Uterus (tissue), 3 donors: ENCODE measurements at regions not wholly inside any gene's neighbourhood (a gene's known extent, or its start where the extent isn't known, plus 50 kb on each side); places are given as distances from the start of the nearest gene placed in this dataset.

ENCODE experiments used
- DNase-seq, 2 donors: peaks; one replicate each; pipeline ENCODE4 v3.0.0-alpha.2; 2019 to 2020
- H3K27ac ChIP-seq, 2 donors: fragments of 200-600 bp; sonication (generic); 1 replicate in 1 of 2; 2 replicates in 1 of 2; pipeline ENCODE4 v1.5.1; 2016 to 2018
- H3K27me3 ChIP-seq, 2 donors: fragments of 200-600 bp; sonication (generic); one replicate each; pipeline ENCODE4 v1.5.1; 2018 to 2019; ENCODE audit warnings: control low read depth in 1 of 2
- H3K36me3 ChIP-seq, 2 donors: fragments of 200-600 bp; sonication (generic); one replicate each; pipeline ENCODE4 v1.5.1; 2019; ENCODE audit warnings: control low read depth in 1 of 2
- H3K4me1 ChIP-seq, 2 donors: fragments of 200-600 bp; sonication (generic); one replicate each; pipeline ENCODE4 v1.5.1; 2018 to 2019; ENCODE audit warnings: control low read depth in 1 of 2
- H3K4me3 ChIP-seq, 2 donors: fragments of 200-600 bp; sonication (generic); 1 replicate in 1 of 2; 2 replicates in 1 of 2; pipeline ENCODE4 v1.5.1; 2018 to 2019; ENCODE audit warnings: mild to moderate bottlenecking in 1 of 2
- H3K9me3 ChIP-seq, 2 donors: fragments of 200-600 bp; sonication (generic); one replicate each; pipeline ENCODE4 v1.5.1; 2019; ENCODE audit warnings: control low read depth in 1 of 2
- POLR2A ChIP-seq, 2 donors: fragments of 450-650 bp; IDR thresholded peaks; one replicate each; pipeline ENCODE4 v1.6.1; 2016; ENCODE audit warnings: antibody characterized with exemption in 2 of 2, mild to moderate bottlenecking in 1 of 2, moderate library complexity in 1 of 2
- intact Hi-C: fragments of 100-400 bp; cut with DNase I; formaldehyde crosslinking; loops from one replicate; pipeline ENCODE4 v1.15.1; 2023; ENCODE audit warnings: low total_unique reads
- TF ChIP-seq, protein P1 (sequence below), 4 experiments: fragments of 200-600 bp in 2 of 4; fragments of 450-650 bp in 2 of 4; sonication (generic) in 2 of 4; IDR thresholded peaks; one replicate each; pipeline ENCODE4 v1.5.1; 2016 to 2019; ENCODE audit warnings: antibody characterized with exemption in 4 of 4, mild to moderate bottlenecking in 2 of 4, moderate library complexity in 1 of 4
- donor health status: DM: yes; HTN: yes; CAD: no.

DNA sequence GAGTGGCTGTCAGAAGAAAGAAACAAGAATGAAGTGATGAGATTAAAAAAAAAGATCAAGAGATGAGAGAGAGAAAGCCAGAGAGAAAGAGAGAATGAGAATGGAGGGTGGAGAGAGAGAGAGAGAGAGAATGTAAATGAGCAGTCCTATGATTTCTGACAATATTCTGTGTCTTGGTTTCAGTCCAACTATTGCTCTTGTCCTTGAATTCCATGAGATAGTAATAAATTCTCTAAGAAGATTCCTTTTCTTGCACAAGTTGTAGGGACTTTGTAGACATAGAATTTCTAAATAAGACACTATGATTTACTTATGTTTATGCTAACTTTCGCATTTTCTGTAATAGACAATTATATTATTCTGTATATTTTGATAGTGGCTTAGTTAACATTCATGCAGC, 149.6 kb upstream of the CTSO start:
- H3K36me3 ChIP-seq = no peaks in the 10 kb centered on the region
- no peak overlapping the region for H3K27ac ChIP-seq
- H3K4me1 ChIP-seq = no peaks in the 10 kb centered on the region
- no peak for TF ChIP-seq POLR2A (IDR thresholded peaks at IDR 0.05)
- H3K27me3 ChIP-seq = no peaks in the 10 kb centered on the region
- intact Hi-C loops = no loop called here
- DNase-seq = no peak
- H3K4me3 ChIP-seq = no peak overlapping the region
- no peaks in the 10 kb centered on the region for H3K9me3 ChIP-seq

DNA sequence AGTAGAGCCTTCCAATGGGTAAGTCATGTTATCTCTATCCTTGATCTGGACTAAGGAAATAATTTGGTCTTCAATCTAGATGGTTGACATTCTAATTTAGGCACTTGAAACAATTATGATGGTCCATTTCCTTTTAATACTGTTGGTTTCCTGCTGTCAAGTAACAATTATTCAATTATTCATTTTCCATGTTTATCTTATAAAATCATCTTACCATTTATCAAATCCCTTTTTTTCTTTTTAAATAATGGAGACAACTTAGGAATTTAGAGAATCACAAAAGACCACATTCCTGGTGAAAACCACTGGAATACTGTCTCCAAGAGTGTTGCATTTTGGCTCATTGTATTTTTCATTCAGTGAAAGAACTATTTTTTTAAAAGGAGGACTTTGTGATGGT, 148.7 kb upstream of the CTSO start:
- intact Hi-C loops = no loop called here

DNA sequence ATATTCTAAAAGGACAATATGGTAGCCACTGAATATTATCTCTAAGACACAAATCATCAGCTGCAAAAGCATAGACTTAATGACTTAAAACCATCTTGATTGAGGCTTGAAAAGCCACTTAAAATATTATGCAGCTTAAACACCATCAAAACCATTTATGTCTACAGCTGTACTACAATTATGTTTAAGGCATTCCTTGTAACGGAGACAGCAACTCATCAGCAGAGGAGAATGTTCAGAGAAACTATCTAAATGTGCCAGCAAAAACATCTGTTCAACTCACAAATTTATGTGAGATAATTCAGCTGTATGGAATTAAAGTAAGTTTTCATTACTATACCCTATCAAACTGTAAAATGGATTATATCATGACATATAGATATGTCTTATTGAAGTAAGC, 147.9 kb upstream of the CTSO start:
- H3K27ac ChIP-seq = no peak overlapping the region
- intact Hi-C loops = no loop called here
- H3K36me3 ChIP-seq = no peaks in the 10 kb centered on the region
- no peaks in the 10 kb centered on the region for H3K27me3 ChIP-seq
- no peak overlapping the region for H3K4me3 ChIP-seq
- TF ChIP-seq POLR2A (IDR thresholded peaks at IDR 0.05) = no peak
- TF ChIP-seq, protein P1, sequence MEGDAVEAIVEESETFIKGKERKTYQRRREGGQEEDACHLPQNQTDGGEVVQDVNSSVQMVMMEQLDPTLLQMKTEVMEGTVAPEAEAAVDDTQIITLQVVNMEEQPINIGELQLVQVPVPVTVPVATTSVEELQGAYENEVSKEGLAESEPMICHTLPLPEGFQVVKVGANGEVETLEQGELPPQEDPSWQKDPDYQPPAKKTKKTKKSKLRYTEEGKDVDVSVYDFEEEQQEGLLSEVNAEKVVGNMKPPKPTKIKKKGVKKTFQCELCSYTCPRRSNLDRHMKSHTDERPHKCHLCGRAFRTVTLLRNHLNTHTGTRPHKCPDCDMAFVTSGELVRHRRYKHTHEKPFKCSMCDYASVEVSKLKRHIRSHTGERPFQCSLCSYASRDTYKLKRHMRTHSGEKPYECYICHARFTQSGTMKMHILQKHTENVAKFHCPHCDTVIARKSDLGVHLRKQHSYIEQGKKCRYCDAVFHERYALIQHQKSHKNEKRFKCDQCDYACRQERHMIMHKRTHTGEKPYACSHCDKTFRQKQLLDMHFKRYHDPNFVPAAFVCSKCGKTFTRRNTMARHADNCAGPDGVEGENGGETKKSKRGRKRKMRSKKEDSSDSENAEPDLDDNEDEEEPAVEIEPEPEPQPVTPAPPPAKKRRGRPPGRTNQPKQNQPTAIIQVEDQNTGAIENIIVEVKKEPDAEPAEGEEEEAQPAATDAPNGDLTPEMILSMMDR (IDR thresholded peaks at IDR 0.05) = no peak
- H3K9me3 ChIP-seq = no peaks in the 10 kb centered on the region
- no peak for DNase-seq
- H3K4me1 ChIP-seq = no peaks in the 10 kb centered on the region

More for the DNA sequence above, 148.7 kb upstream of the CTSO start:
- Histone ChIP-seq H3K36me3 (no peaks in the 10 kb centered on the region), H3K4me1 (no peaks in the 10 kb centered on the region), H3K9me3 (no peaks in the 10 kb centered on the region), H3K4me3 (no peak overlapping the region), H3K27ac (no peak overlapping the region), H3K27me3 (no peaks in the 10 kb centered on the region)
- no peak for TF ChIP-seq POLR2A (IDR thresholded peaks at IDR 0.05)
- TF ChIP-seq, protein P1 (IDR thresholded peaks at IDR 0.05) = no peak
- no peak for DNase-seq

DNA sequence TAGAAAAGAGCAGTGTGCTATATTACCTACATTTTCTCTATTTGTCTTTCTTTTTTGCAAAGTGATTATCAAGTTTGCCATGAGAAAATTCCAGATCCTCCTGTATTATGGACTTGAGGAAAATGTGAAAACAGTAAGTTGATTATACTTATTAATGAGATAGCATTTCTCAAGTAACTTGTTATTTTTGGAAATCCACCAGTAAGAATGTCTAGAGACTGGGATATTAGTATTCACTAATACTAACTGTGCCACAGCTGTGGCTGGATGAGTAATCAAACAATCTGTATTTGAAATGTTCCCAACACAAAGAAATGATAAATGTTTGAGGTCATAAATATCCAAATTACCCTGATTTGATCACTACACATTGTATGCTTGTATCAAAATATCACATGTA, 147.0 kb upstream of the CTSO start:
- no peak for DNase-seq
- no peaks in the 10 kb centered on the region for H3K27me3 ChIP-seq
- no peaks in the 10 kb centered on the region for H3K36me3 ChIP-seq
- no peak overlapping the region for H3K4me3 ChIP-seq
- no peak for TF ChIP-seq POLR2A (IDR thresholded peaks at IDR 0.05)
- TF ChIP-seq, protein P1 (IDR thresholded peaks at IDR 0.05) = no peak
- intact Hi-C loops = no loop called here
- no peaks in the 10 kb centered on the region for H3K4me1 ChIP-seq
- H3K27ac ChIP-seq = no peak overlapping the region
- no peaks in the 10 kb centered on the region for H3K9me3 ChIP-seq

DNA sequence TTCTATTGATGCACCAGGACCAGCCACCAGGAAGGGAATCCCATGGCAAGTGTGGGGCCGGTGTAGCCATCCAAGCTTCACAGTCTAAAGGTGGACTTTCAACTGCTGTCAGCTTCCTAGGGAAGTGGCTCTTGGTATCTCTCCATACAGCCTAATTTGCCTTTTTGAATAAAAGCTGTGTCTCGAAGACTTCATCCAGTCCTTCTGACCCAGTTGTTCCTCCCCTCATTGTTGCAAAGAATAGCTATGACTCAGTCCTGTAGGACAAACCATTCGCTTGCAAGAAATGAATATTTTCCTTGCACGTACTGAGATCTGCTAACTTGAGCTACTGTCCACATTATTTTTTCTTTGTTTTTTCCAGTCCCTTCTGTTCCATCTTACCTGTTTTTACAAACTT, 145.1 kb upstream of the CTSO start:
- H3K4me3 ChIP-seq = no peak overlapping the region
- intact Hi-C loops = no loop called here
- no peaks in the 10 kb centered on the region for H3K9me3 ChIP-seq
- DNase-seq = no peak
- TF ChIP-seq, protein P1 (IDR thresholded peaks at IDR 0.05) = no peak
- H3K27me3 ChIP-seq = no peaks in the 10 kb centered on the region
- no peaks in the 10 kb centered on the region for H3K36me3 ChIP-seq
- no peaks in the 10 kb centered on the region for H3K4me1 ChIP-seq
- H3K27ac ChIP-seq = no peak overlapping the region

DNA sequence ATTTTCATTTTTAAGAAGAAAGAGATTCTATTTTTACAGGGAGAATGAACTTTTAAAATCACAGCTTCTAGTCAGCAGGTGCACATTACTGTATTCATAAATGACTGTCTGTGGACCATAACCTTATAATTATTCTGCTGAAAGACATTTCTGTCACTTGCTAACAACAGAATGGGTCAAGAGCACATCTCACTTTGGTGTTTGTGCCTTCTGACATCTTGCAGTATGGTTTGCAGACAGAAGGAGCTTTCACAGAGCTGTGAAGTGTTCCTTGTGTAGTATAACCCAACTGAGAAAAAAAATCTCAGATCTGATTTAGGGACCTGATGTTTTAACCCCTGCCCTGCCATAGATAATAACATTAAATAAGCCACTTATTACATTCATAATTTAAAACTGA, 131.4 kb upstream of the CTSO start:
- Histone ChIP-seq H3K27ac (no peak overlapping the region), H3K27me3 (no peaks in the 10 kb centered on the region), H3K36me3 (no peaks in the 10 kb centered on the region), H3K4me1 (no peaks in the 10 kb centered on the region), H3K4me3 (no peak overlapping the region), H3K9me3 (no peaks in the 10 kb centered on the region)
- intact Hi-C loops = no loop called here
- DNase-seq = no peak
- TF ChIP-seq POLR2A (IDR thresholded peaks at IDR 0.05) = no peak
- TF ChIP-seq, protein P1 (IDR thresholded peaks at IDR 0.05) = no peak
